WTC11 (cell line): ENCODE measurements at regions not wholly inside any gene's neighbourhood (a gene's known extent, or its start where the extent isn't known, plus 50 kb on each side); places are given as distances from the start of the nearest gene placed in this dataset.

Experiments used
- ATAC-seq: fragments of 200-7000 bp; cut with Tn5 transposase; 2 replicates; pipeline ENCODE4 v1.10.0; 2021; ENCODE audit warnings: mild to moderate bottlenecking, moderate library complexity
- CTCF ChIA-PET: fragments of 300-600 bp; sonication (Branson Sonifier 250); formaldehyde crosslinking; loops from one replicate; lab custom pipeline; 2021; ENCODE audit warnings: antibody characterized with exemption; lab: Charles Lee
- POLR2A ChIA-PET: fragments of 350-600 bp; sonication (Branson Sonifier 250); formaldehyde crosslinking; loops from one replicate; lab custom pipeline; 2021; ENCODE audit warnings: antibody characterized with exemption; lab: Charles Lee
- DNase-seq: peaks from one replicate; pipeline ENCODE4 v3.0.0; 2021; ENCODE audit warnings: low spot score
- H3K27ac Mint-ChIP-seq: 2 replicates; pipeline ENCODE4 v1.8.0; 2021; ENCODE audit warnings: mixed read lengths
- H3K27me3 Mint-ChIP-seq: 2 replicates; pipeline ENCODE4 v1.8.0; 2021; ENCODE audit warnings: low read depth, mild to moderate bottlenecking, moderate library complexity, mixed read lengths
- H3K36me3 Mint-ChIP-seq: 2 replicates; pipeline ENCODE4 v1.8.0; 2021; ENCODE audit warnings: mixed read lengths
- H3K4me1 Mint-ChIP-seq: 2 replicates; pipeline ENCODE4 v1.8.0; 2022; ENCODE audit warnings: mixed read lengths
- H3K4me3 Mint-ChIP-seq: 2 replicates; pipeline ENCODE4 v1.8.0; 2021; ENCODE audit warnings: mild to moderate bottlenecking, moderate library complexity, mixed read lengths
- H3K9me3 Mint-ChIP-seq: 2 replicates; pipeline ENCODE4 v1.8.0; 2021; ENCODE audit warnings: mixed read lengths
- ATF1 ChIP-seq: sonication (generic); formaldehyde crosslinking; IDR thresholded peaks from 2 replicates; pipeline ENCODE4 v1.8.1; 2023; ENCODE audit warnings: mild to moderate bottlenecking, moderate library complexity, missing genetic modification reagents
- FOXP1 ChIP-seq: sonication (generic); formaldehyde crosslinking; IDR thresholded peaks from 2 replicates; pipeline ENCODE4 v1.8.0; 2022; ENCODE audit warnings: missing genetic modification reagents, mild to moderate bottlenecking, moderate library complexity, borderline replicate concordance
- GABPB1 ChIP-seq: sonication (generic); formaldehyde crosslinking; IDR thresholded peaks from 2 replicates; pipeline ENCODE4 v1.8.1; 2023; ENCODE audit warnings: mild to moderate bottlenecking, missing genetic modification reagents
- MYBL2 ChIP-seq: sonication (generic); formaldehyde crosslinking; IDR thresholded peaks from 2 replicates; pipeline ENCODE4 v1.8.1; 2023; ENCODE audit warnings: mild to moderate bottlenecking, moderate library complexity, missing genetic modification reagents
- NFE2L1 ChIP-seq: sonication (generic); formaldehyde crosslinking; IDR thresholded peaks from 2 replicates; pipeline ENCODE4 v1.8.1; 2023; ENCODE audit warnings: missing genetic modification reagents
- PRDM15 ChIP-seq: sonication (generic); formaldehyde crosslinking; IDR thresholded peaks from 2 replicates; pipeline ENCODE4 v1.8.0; 2022; ENCODE audit warnings: missing genetic modification reagents
- PREB ChIP-seq: sonication (generic); formaldehyde crosslinking; IDR thresholded peaks from 2 replicates; pipeline ENCODE4 v1.8.1; 2022; ENCODE audit warnings: mild to moderate bottlenecking, missing genetic modification reagents, moderate library complexity, borderline replicate concordance
- ZNF263 ChIP-seq: sonication (generic); formaldehyde crosslinking; IDR thresholded peaks from 2 replicates; pipeline ENCODE4 v1.8.1; 2022; ENCODE audit warnings: low read depth, mild to moderate bottlenecking, moderate library complexity, missing genetic modification reagents
- ZNF281 ChIP-seq: sonication (generic); formaldehyde crosslinking; IDR thresholded peaks from 2 replicates; pipeline ENCODE4 v1.8.0; 2023; ENCODE audit warnings: mild to moderate bottlenecking, missing genetic modification reagents
- ZNF416 ChIP-seq: fragments of 250-450 bp; sonication (Bioruptor Pico); IDR thresholded peaks from 2 replicates; pipeline ENCODE4 v1.9.0; 2021; ENCODE audit warnings: mild to moderate bottlenecking, inconsistent platforms
- TF ChIP-seq, protein P1 (sequence below): sonication (generic); formaldehyde crosslinking; conservative IDR thresholded peaks from 2 replicates; pipeline ENCODE4 v1.8.1; 2023; ENCODE audit warnings: mild to moderate bottlenecking, low read depth, missing genetic modification reagents, moderate library complexity
- TF ChIP-seq, protein P2 (sequence below): sonication (generic); formaldehyde crosslinking; conservative IDR thresholded peaks from 2 replicates; pipeline ENCODE4 v1.8.1; 2022; ENCODE audit warnings: mild to moderate bottlenecking, missing genetic modification reagents
- TF ChIP-seq, protein P3 (sequence below): sonication (generic); formaldehyde crosslinking; IDR thresholded peaks from 2 replicates; pipeline ENCODE4 v1.8.1; 2023; ENCODE audit warnings: mild to moderate bottlenecking, missing genetic modification reagents

- no peak overlapping the region for H3K27ac Mint-ChIP-seq
- POLR2A ChIA-PET: no interaction called here
Measured at GRCh38 chr14:105853907-105854599, 327.7 kb downstream of the TMEM121 start.

More at GRCh38 chr14:105853907-105854599, 327.7 kb downstream of the TMEM121 start:
- DNase-seq (no peak), ATAC-seq (no peak)
- Mint-ChIP-seq H3K4me3 (no peak overlapping the region), H3K27me3 (peaks cover 9% of the 10 kb centered on the region), H3K9me3 (peaks cover 24% of the 10 kb centered on the region), H3K4me1 (no peaks in the 10 kb centered on the region), H3K36me3 (peaks cover 45% of the 10 kb centered on the region)
- TF ChIP-seq NFE2L1 (CRISPR knock-in tag) (no peak), ZNF281 (CRISPR knock-in tag) (no peak), ATF1 (CRISPR knock-in tag) (no peak), GABPB1 (CRISPR knock-in tag) (no peak), PRDM15 (CRISPR knock-in tag) (no peak), FOXP1 (CRISPR knock-in tag) (no peak), ZNF416 (CRISPR knock-in tag) (no peak), ZNF263 (CRISPR knock-in tag) (no peak), MYBL2 (CRISPR knock-in tag) (no peak), PREB (CRISPR knock-in tag) (no peak)
- TF ChIP-seq, protein P1, sequence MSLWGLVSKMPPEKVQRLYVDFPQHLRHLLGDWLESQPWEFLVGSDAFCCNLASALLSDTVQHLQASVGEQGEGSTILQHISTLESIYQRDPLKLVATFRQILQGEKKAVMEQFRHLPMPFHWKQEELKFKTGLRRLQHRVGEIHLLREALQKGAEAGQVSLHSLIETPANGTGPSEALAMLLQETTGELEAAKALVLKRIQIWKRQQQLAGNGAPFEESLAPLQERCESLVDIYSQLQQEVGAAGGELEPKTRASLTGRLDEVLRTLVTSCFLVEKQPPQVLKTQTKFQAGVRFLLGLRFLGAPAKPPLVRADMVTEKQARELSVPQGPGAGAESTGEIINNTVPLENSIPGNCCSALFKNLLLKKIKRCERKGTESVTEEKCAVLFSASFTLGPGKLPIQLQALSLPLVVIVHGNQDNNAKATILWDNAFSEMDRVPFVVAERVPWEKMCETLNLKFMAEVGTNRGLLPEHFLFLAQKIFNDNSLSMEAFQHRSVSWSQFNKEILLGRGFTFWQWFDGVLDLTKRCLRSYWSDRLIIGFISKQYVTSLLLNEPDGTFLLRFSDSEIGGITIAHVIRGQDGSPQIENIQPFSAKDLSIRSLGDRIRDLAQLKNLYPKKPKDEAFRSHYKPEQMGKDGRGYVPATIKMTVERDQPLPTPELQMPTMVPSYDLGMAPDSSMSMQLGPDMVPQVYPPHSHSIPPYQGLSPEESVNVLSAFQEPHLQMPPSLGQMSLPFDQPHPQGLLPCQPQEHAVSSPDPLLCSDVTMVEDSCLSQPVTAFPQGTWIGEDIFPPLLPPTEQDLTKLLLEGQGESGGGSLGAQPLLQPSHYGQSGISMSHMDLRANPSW (CRISPR knock-in tag): no peak
- TF ChIP-seq, protein P2, sequence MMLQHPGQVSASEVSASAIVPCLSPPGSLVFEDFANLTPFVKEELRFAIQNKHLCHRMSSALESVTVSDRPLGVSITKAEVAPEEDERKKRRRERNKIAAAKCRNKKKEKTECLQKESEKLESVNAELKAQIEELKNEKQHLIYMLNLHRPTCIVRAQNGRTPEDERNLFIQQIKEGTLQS (CRISPR knock-in tag): no peak
- TF ChIP-seq, protein P3, sequence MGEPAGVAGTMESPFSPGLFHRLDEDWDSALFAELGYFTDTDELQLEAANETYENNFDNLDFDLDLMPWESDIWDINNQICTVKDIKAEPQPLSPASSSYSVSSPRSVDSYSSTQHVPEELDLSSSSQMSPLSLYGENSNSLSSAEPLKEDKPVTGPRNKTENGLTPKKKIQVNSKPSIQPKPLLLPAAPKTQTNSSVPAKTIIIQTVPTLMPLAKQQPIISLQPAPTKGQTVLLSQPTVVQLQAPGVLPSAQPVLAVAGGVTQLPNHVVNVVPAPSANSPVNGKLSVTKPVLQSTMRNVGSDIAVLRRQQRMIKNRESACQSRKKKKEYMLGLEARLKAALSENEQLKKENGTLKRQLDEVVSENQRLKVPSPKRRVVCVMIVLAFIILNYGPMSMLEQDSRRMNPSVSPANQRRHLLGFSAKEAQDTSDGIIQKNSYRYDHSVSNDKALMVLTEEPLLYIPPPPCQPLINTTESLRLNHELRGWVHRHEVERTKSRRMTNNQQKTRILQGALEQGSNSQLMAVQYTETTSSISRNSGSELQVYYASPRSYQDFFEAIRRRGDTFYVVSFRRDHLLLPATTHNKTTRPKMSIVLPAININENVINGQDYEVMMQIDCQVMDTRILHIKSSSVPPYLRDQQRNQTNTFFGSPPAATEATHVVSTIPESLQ (CRISPR knock-in tag): no peak
- CTCF ChIA-PET: no interaction called here
